AG09309 (cell line): ENCODE measurements at regions not wholly inside any gene's neighbourhood (a gene's known extent, or its start where the extent isn't known, plus 50 kb on each side); places are given as distances from the start of the nearest gene placed in this dataset.
A peak's percentile ranks its signal among the peaks of the same experiment; 100 is the strongest.
"Not testable (repeated sequence)": the region's sequence is repeated elsewhere in the genome, so short reads cannot be mapped to it uniquely, and the experiment has no call there.

ENCODE experiments used
- DNase-seq: peaks from one replicate; pipeline ENCODE4 v3.0.0-alpha.2; 2010; ENCODE audit warnings: low read depth
- H3K4me3 ChIP-seq: 2 replicates; pipeline ENCODE4 v1.5.1; 2011; ENCODE audit warnings: mild to moderate bottlenecking, low read depth, low read length, moderate library complexity; ENCODE audit not compliant: control insufficient read depth
- TF ChIP-seq, protein P1 (sequence below): IDR thresholded peaks from 2 replicates; pipeline ENCODE4 v1.5.1; 2011; ENCODE audit warnings: mild to moderate bottlenecking, low read depth, low read length, inconsistent platforms; ENCODE audit not compliant: insufficient read depth, control insufficient read depth; ENCODE audit errors: missing control alignments

DNA sequence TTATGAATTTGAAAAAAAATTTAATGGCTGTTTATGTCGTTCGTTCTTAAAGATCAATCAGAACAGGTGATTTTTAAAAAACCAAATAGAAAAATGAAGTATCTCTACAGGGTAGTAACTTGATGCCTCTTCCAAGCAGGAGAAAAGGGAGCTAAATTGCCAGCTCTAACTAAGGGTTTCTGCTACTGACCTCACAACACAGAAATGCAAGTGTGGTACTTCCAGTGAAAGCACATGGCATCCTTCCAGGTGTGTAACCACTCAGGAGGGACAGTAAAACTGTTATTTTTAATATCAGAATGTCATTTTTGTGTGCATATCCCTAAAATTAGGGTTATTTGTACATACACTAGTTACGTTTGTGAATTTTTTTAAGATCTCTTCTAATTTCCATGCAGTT, 116.8 kb upstream of the ZCCHC13 start:
- no peak overlapping the region for H3K4me3 ChIP-seq
- no peak for DNase-seq
- TF ChIP-seq, protein P1, sequence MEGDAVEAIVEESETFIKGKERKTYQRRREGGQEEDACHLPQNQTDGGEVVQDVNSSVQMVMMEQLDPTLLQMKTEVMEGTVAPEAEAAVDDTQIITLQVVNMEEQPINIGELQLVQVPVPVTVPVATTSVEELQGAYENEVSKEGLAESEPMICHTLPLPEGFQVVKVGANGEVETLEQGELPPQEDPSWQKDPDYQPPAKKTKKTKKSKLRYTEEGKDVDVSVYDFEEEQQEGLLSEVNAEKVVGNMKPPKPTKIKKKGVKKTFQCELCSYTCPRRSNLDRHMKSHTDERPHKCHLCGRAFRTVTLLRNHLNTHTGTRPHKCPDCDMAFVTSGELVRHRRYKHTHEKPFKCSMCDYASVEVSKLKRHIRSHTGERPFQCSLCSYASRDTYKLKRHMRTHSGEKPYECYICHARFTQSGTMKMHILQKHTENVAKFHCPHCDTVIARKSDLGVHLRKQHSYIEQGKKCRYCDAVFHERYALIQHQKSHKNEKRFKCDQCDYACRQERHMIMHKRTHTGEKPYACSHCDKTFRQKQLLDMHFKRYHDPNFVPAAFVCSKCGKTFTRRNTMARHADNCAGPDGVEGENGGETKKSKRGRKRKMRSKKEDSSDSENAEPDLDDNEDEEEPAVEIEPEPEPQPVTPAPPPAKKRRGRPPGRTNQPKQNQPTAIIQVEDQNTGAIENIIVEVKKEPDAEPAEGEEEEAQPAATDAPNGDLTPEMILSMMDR, result no peak

DNA sequence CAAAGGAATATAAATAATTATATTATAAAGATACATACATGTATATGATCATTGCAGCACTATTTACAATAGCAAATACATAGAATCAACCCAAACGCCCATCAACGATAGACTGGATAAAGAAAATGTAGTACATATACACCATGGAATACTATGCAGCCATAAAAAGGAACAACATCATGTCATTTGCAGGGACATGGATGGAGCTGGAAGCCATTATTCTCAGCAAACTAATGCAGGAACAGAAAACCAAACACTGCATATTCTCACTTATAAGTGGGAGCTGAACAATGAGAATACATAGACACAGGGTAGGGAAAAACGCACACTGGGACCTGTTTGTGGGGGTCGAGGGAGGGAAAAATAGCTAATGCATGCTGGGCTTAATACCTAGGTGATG, 120.9 kb upstream of the ZCCHC13 start:
- not testable (repeated sequence) for DNase-seq, H3K4me3 ChIP-seq

DNA sequence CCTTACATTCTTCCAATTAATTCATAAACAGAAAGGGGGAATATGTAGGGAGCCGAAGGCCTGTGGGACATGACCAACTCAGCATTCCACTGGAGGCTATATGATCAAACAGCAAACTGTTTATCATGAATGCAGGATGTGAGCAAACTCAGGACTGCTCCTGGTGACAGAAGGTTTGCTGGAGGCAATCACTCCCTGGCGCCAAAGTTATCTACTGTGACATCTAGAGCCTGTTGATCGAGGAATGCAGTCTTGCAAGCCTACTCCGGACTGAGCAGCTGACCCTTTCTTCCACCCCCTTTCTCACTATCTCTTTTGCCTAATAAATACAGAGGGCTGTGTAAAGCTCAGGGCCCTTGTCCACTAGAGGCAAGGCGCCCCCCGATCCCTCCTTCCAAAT, 122.0 kb upstream of the ZCCHC13 start:
- not testable (repeated sequence) for H3K4me3 ChIP-seq, DNase-seq

DNA sequence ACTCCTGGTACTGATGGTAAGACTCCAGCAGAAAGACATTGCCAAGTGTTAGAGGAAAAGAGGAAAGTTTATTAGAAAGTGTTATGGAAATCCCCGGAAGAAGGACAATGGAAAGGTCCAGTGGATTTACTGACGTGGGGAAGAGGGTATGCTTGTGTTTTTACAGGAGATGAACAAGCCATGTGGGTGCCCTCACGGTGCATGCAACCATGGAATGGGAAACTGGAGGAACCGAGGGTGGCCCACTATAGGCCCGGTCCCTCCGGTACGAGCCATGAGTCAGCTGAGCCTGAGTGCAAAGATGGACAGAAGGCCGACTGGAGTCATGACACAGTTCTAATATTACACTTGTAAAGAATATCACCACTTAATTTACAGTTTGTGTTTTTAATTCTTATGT, 123.3 kb upstream of the ZCCHC13 start:
- H3K4me3 ChIP-seq, result no peak overlapping the region
- TF ChIP-seq, protein P1, result no peak
- no peak for DNase-seq

DNA sequence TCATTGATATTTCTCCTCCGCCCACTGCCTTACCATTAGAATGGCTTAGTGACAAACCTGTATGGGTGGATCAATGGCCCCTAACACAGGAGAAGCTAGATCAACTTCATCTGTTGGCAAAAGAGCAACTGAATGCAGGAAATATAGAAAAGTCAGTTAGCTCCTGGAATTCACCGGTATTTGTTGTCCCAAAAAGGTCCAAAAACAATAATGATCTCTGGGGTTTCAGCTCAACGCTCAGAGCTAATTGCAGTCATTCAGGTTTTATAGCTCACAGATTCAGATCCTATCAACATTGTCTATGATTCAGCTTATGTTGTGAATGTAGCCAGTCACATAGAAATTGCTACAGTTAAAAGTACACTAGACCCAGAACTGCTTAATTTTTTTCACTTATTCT, 124.0 kb upstream of the ZCCHC13 start:
- no peak overlapping the region for H3K4me3 ChIP-seq
- TF ChIP-seq, protein P1, result no peak
- DNase-seq, result no peak

DNA sequence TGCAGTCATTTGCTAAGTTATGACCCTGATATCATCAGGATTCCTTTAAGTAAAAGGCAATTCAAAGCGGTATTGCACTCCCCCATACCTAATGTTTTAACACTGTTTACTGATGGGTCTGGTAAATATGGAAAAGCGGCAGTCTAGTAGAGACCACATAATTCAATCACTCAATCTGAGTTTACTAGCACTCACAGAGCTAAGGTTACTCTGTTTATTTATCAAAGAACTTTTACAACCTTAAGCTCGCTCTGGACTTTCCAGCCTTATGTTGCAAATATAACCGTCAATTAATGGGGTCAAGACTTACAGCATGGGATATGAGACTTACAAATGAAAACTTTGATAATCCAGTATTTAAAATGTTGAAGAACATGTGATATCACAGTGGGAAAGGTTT, 124.5 kb upstream of the ZCCHC13 start:
- DNase-seq, result no peak
- H3K4me3 ChIP-seq, result no peak overlapping the region
- TF ChIP-seq, protein P1, result no peak

DNA sequence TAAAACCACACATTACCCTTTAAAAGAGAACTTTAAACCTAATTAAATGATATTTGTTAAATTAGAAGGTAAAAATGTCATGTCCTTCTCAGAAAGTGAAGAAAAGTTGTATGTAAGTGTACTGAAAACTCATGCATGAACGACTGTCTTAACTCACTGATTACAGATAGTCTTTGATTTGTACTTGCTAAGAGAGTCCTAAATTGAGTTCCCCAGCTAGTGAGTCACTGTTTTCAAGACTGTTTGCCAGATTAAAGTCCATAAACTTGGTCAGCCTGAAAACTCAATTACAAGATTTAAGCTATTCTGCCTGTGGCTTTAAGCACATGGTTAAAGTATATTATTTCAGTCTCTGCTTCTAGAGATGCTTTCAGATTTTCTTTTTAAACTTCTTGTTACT, 124.9 kb upstream of the ZCCHC13 start:
- no peak overlapping the region for H3K4me3 ChIP-seq
- peak; percentile 16 for DNase-seq
- TF ChIP-seq, protein P1, result no peak

DNA sequence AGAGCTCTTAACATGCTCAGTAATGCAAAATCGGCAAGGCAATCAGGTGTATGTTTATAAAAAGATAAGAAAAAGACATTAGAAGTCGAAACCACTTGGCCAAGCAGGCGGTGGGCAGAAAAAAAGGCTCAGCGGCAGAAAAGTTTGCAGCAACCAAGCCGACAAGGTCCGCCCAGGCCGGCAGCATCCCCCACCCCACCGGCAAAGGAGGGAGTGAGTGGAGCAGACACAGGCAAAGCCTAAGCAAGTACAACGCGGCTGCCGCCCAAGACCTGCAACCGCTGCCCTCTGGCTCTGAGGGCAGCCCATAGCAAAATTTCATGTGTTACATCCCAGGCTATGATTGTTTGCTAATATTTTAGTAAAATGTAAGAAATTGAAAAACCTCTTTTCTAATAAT, 125.4 kb upstream of the ZCCHC13 start:
- no peak overlapping the region for H3K4me3 ChIP-seq
- TF ChIP-seq, protein P1, result no peak

More for the DNA sequence above, 125.4 kb upstream of the ZCCHC13 start:
- no peak for DNase-seq
